Nucleus accumbens (tissue), 56 donors: ENCODE measurements at regions not wholly inside any gene's neighbourhood (a gene's known extent, or its start where the extent isn't known, plus 50 kb on each side); places are given as distances from the start of the nearest gene placed in this dataset.
"Not testable (repeated sequence)": the region's sequence is repeated elsewhere in the genome, so short reads cannot be mapped to it uniquely, and the experiment has no call there.

Experiments
- DNase-seq, 56 donors: peaks; one replicate each; lab custom pipeline; 2025; lab: John Stamatoyannopoulos, UW

GRCh38 chr2:53543083-53543482 is 224.5 kb upstream of the CHAC2 start:
- no peak for DNase-seq

- no peak for DNase-seq
Observed at GRCh38 chr2:53536583-53537361, 230.8 kb upstream of the CHAC2 start.

GRCh38 chr2:53535234-53535840 is 232.3 kb upstream of the CHAC2 start:
- peak in 1 of 56 donors; percentile 3 for DNase-seq

- DNase-seq = no peak
Observed at GRCh38 chr2:53530126-53530525, 237.5 kb upstream of the CHAC2 start.

GRCh38 chr2:53527056-53527455 is 240.5 kb upstream of the CHAC2 start:
- DNase-seq = no peak

- peak in 1 of 56 donors; percentile 40 for DNase-seq
Observed at GRCh38 chr2:53519918-53520841, 247.4 kb upstream of the CHAC2 start.

GRCh38 chr2:53517406-53517805 is 250.2 kb upstream of the CHAC2 start:
- peak in 6 of 56 donors; percentile 4 to 22 (median 10) for DNase-seq

GRCh38 chr2:53516650-53517049 is 251.0 kb upstream of the CHAC2 start:
- no peak for DNase-seq

GRCh38 chr2:53515435-53516332 is 251.9 kb upstream of the CHAC2 start:
- peak in 25 of 56 donors; percentile 4 to 67 (median 29) for DNase-seq

- DNase-seq = no peak
Observed at GRCh38 chr2:53513167-53513666, 254.4 kb upstream of the CHAC2 start.

- no peak for DNase-seq
Observed at GRCh38 chr2:53512071-53512826, 255.4 kb upstream of the CHAC2 start.

- DNase-seq = no peak
Observed at GRCh38 chr2:53511549-53511948, 256.1 kb upstream of the CHAC2 start.

GRCh38 chr2:53510401-53510800 is 257.2 kb upstream of the CHAC2 start:
- no peak for DNase-seq

- peak in 2 of 56 donors; percentile 1 to 4 for DNase-seq
Observed at GRCh38 chr2:53509831-53510388, 257.7 kb upstream of the CHAC2 start.

- DNase-seq = no peak
Observed at GRCh38 chr2:53508667-53509066, 258.9 kb upstream of the CHAC2 start.

GRCh38 chr2:53507070-53507469 is 260.5 kb upstream of the CHAC2 start:
- not testable (repeated sequence) for DNase-seq

GRCh38 chr2:53505826-53506225 is 261.8 kb upstream of the CHAC2 start:
- DNase-seq = no peak

- no peak for DNase-seq
Observed at GRCh38 chr2:53504507-53504906, 263.1 kb upstream of the CHAC2 start.

- DNase-seq = no peak
Observed at GRCh38 chr2:53500181-53500580, 267.4 kb upstream of the CHAC2 start.
